ENCODE measurements at regions not wholly inside any gene's neighbourhood (a gene's known extent, or its start where the extent isn't known, plus 50 kb on each side); places are given as distances from the start of the nearest gene placed in this dataset.

- TF ChIP-seq POLR2AphosphoS5 (IDR thresholded peaks at IDR 0.05), result no peak
- TF ChIP-seq CTCF (IDR thresholded peaks at IDR 0.05), result no peak
- no peak for TF ChIP-seq EP300 (IDR thresholded peaks at IDR 0.05; ENCODE audit: low read depth)
- TF ChIP-seq POLR2A (IDR thresholded peaks at IDR 0.05), result no peak
Measured at GRCh38 chr1:112855152-112855828, 100.7 kb downstream of the SLC16A1 start.

All from transverse colon (tissue), 4 donors.